NCI-H510A (cell line): ENCODE measurements at regions not wholly inside any gene's neighbourhood (a gene's known extent, or its start where the extent isn't known, plus 50 kb on each side); places are given as distances from the start of the nearest gene placed in this dataset.
"Not testable (repeated sequence)": the region's sequence is repeated elsewhere in the genome, so short reads cannot be mapped to it uniquely, and the experiment has no call there.

Source experiments
- DNase-seq: peaks from one replicate; lab custom pipeline; 2025; lab: John Stamatoyannopoulos, UW

- DNase-seq, result no peak
Observed at GRCh38 chr4:160485071-160485687, 1382.3 kb downstream of the RAPGEF2 start.

- DNase-seq, result no peak
Observed at GRCh38 chr4:160492181-160492580, 1389.3 kb downstream of the RAPGEF2 start.

- no peak for DNase-seq
Observed at GRCh38 chr4:160493206-160493605, 1390.3 kb downstream of the RAPGEF2 start.

GRCh38 chr4:160495356-160495755, 1392.5 kb downstream of the RAPGEF2 start:
- no peak for DNase-seq

- DNase-seq, result no peak
Observed at GRCh38 chr4:160498211-160498610, 1395.3 kb downstream of the RAPGEF2 start.

- DNase-seq, result no peak
Observed at GRCh38 chr4:160505724-160506123, 1402.8 kb downstream of the RAPGEF2 start.

GRCh38 chr4:160510928-160511327, 1408.0 kb downstream of the RAPGEF2 start:
- DNase-seq, result no peak

GRCh38 chr4:160514126-160514525, 1411.2 kb downstream of the RAPGEF2 start:
- no peak for DNase-seq

- no peak for DNase-seq
Observed at GRCh38 chr4:160523231-160523630, 1420.4 kb downstream of the RAPGEF2 start.

- no peak for DNase-seq
Observed at GRCh38 chr4:160537681-160538080, 1434.8 kb downstream of the RAPGEF2 start.

GRCh38 chr4:160546201-160546600, 1443.3 kb downstream of the RAPGEF2 start:
- DNase-seq, result no peak

- DNase-seq, result not testable (repeated sequence)
Observed at GRCh38 chr4:160549951-160550519, 1447.2 kb downstream of the RAPGEF2 start.

GRCh38 chr4:160562661-160563060, 1459.8 kb downstream of the RAPGEF2 start:
- no peak for DNase-seq

GRCh38 chr4:160563552-160564282, 1460.8 kb downstream of the RAPGEF2 start:
- DNase-seq, result no peak

GRCh38 chr4:160567634-160568033, 1464.8 kb downstream of the RAPGEF2 start:
- no peak for DNase-seq

- DNase-seq, result no peak
Observed at GRCh38 chr4:160570271-160570670, 1467.4 kb downstream of the RAPGEF2 start.

GRCh38 chr4:160574272-160574671, 1471.4 kb downstream of the RAPGEF2 start:
- not testable (repeated sequence) for DNase-seq

- no peak for DNase-seq
Observed at GRCh38 chr4:160580581-160580980, 1477.7 kb downstream of the RAPGEF2 start.

- DNase-seq, result no peak
Observed at GRCh38 chr4:160592258-160592657, 1489.4 kb downstream of the RAPGEF2 start.

GRCh38 chr4:160595646-160596045, 1492.8 kb downstream of the RAPGEF2 start:
- no peak for DNase-seq

GRCh38 chr4:160604541-160604940, 1501.7 kb downstream of the RAPGEF2 start:
- DNase-seq, result no peak

GRCh38 chr4:160611181-160611580, 1508.3 kb downstream of the RAPGEF2 start:
- DNase-seq, result no peak

GRCh38 chr4:160631044-160631443, 1528.2 kb downstream of the RAPGEF2 start:
- no peak for DNase-seq
